PC-9 (cell line): ENCODE measurements at regions not wholly inside any gene's neighbourhood (a gene's known extent, or its start where the extent isn't known, plus 50 kb on each side); places are given as distances from the start of the nearest gene placed in this dataset.

Experiments used
- CTCF ChIP-seq: fragments of 200-600 bp; sonication (generic); conservative IDR thresholded peaks from 2 replicates; pipeline ENCODE4 v1.6.1; 2017; ENCODE audit warnings: mixed run types, antibody characterized with exemption, mild to moderate bottlenecking, moderate library complexity
- EZH2 ChIP-seq: fragments of 200-600 bp; sonication (generic); IDR thresholded peaks from 2 replicates; pipeline ENCODE4 v1.8.0; 2017; ENCODE audit warnings: antibody characterized with exemption, low read depth

GRCh38 chr4:149077181-149077580, 635.0 kb upstream of the NR3C2 start:
- no peak for TF ChIP-seq CTCF
- TF ChIP-seq EZH2 = no peak
